ENCODE measurements at regions not wholly inside any gene's neighbourhood (a gene's known extent, or its start where the extent isn't known, plus 50 kb on each side); places are given as distances from the start of the nearest gene placed in this dataset.

DNA sequence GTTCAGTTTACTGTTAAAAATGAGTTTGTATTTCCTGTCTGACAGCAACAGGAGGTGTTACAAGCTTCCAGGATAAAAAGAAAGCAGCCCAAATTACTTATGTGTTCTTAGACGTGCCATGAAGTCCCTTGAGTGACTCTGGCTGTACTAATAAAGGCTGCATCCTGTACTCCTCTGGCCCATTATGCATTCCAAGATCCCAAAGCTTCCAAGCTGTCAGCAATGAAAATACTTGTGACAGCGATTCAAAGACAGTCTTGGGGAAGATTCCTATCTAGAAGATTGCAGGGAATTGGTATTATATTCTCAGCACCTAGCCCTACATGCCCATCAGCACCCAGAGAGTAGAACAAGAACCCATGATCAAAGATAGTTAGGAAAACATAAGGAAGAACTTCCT lies 281.6 kb upstream of the TRPC7 start:
- H3K4me3 Mint-ChIP-seq (ENCODE audit: unreplicated experiment), result no peak overlapping the region
- peaks cover 5% of the 10 kb centered on the region for H3K9me3 Mint-ChIP-seq (ENCODE audit: unreplicated experiment)
- DNase-seq (ENCODE audit: extremely low spot score, unreplicated experiment), result no peak
- no peaks in the 10 kb centered on the region for H3K36me3 Mint-ChIP-seq (ENCODE audit: unreplicated experiment)
- TF ChIP-seq, protein P1, sequence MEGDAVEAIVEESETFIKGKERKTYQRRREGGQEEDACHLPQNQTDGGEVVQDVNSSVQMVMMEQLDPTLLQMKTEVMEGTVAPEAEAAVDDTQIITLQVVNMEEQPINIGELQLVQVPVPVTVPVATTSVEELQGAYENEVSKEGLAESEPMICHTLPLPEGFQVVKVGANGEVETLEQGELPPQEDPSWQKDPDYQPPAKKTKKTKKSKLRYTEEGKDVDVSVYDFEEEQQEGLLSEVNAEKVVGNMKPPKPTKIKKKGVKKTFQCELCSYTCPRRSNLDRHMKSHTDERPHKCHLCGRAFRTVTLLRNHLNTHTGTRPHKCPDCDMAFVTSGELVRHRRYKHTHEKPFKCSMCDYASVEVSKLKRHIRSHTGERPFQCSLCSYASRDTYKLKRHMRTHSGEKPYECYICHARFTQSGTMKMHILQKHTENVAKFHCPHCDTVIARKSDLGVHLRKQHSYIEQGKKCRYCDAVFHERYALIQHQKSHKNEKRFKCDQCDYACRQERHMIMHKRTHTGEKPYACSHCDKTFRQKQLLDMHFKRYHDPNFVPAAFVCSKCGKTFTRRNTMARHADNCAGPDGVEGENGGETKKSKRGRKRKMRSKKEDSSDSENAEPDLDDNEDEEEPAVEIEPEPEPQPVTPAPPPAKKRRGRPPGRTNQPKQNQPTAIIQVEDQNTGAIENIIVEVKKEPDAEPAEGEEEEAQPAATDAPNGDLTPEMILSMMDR (IDR thresholded peaks at IDR 0.05), result no peak
- H3K27me3 Mint-ChIP-seq (ENCODE audit: unreplicated experiment), result peaks cover 4% of the 10 kb centered on the region
- no peak overlapping the region for H3K27ac Mint-ChIP-seq (ENCODE audit: unreplicated experiment)
- H3K4me1 Mint-ChIP-seq (ENCODE audit: unreplicated experiment), result no peaks in the 10 kb centered on the region

DNA sequence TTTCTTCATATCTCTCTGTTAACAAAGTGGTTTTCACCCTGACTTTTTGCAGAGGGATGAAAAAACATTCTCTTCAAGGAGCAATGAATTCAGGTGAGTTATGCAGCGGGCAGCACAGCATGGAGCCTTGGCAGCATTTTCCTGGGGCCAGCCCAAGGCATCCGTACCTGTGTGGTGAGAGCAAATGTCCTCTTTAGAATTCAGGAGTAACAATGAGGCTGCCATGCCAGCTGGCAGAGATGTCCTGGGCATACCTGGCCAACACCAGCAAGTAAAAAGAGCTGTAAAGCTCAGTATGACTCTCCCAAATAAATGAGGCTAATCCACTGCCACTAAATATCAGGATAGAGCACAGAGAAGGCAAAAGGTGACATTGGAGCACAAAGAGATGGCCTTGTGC lies 277.6 kb upstream of the TRPC7 start:
- Mint-ChIP-seq H3K4me1 (ENCODE audit: unreplicated experiment) (no peaks in the 10 kb centered on the region), H3K27ac (ENCODE audit: unreplicated experiment) (no peak overlapping the region), H3K36me3 (ENCODE audit: unreplicated experiment) (no peaks in the 10 kb centered on the region), H3K27me3 (ENCODE audit: unreplicated experiment) (no peaks in the 10 kb centered on the region), H3K9me3 (ENCODE audit: unreplicated experiment) (no peaks in the 10 kb centered on the region), H3K4me3 (ENCODE audit: unreplicated experiment) (no peak overlapping the region)
- TF ChIP-seq, protein P1 (IDR thresholded peaks at IDR 0.05), result no peak
- no peak for DNase-seq (ENCODE audit: extremely low spot score, unreplicated experiment)

DNA sequence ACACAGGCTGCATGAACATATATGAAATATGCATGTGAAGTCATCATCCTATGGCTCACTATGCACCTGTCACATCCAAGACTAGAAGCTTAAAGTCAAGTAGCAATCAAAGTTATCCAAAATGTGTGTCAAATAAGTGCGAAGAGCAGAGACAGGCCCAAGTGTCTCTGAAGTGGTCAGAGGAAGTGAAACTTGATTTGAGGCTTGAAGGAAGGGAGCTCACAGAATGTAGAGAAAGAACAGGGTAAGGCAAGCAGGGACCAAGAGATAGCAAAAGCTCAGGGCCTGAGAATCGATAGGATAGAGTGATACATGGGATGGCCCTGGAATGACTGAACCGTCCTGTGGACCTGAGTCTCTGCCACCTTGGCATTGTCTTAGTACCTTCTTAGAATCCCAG lies 274.3 kb upstream of the TRPC7 start:
- TF ChIP-seq, protein P1 (IDR thresholded peaks at IDR 0.05), result no peak
- DNase-seq (ENCODE audit: extremely low spot score, unreplicated experiment), result no peak
- H3K27me3 Mint-ChIP-seq (ENCODE audit: unreplicated experiment), result peaks cover 7% of the 10 kb centered on the region
- no peaks in the 10 kb centered on the region for H3K9me3 Mint-ChIP-seq (ENCODE audit: unreplicated experiment)
- H3K27ac Mint-ChIP-seq (ENCODE audit: unreplicated experiment), result no peak overlapping the region
- no peak overlapping the region for H3K4me3 Mint-ChIP-seq (ENCODE audit: unreplicated experiment)
- no peaks in the 10 kb centered on the region for H3K36me3 Mint-ChIP-seq (ENCODE audit: unreplicated experiment)
- H3K4me1 Mint-ChIP-seq (ENCODE audit: unreplicated experiment), result no peaks in the 10 kb centered on the region

DNA sequence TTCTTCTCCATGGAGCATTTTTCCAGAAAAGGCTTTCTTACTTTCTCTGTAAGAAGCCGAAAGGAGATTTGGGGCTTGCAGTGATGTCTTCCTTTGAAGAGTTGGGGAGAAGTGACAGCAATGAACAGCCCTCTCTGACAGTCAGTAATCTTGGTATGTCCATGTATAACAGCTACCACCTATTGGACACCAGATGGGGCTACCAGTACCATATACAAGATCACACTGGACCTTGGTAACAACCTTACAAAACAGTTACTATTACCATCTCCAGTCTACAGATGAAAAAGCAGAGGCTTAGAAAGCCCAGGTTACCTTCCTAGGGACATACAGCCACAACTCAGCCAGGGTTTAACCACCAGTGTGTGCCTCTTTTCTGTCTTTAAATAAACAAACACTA lies 272.7 kb upstream of the TRPC7 start:
- TF ChIP-seq, protein P1 (IDR thresholded peaks at IDR 0.05), result peak; percentile 34
- no peak for DNase-seq (ENCODE audit: extremely low spot score, unreplicated experiment)
- Mint-ChIP-seq H3K9me3 (ENCODE audit: unreplicated experiment) (no peaks in the 10 kb centered on the region), H3K36me3 (ENCODE audit: unreplicated experiment) (no peaks in the 10 kb centered on the region), H3K4me1 (ENCODE audit: unreplicated experiment) (no peaks in the 10 kb centered on the region), H3K27ac (ENCODE audit: unreplicated experiment) (no peak overlapping the region), H3K27me3 (ENCODE audit: unreplicated experiment) (peaks cover 10% of the 10 kb centered on the region), H3K4me3 (ENCODE audit: unreplicated experiment) (no peak overlapping the region)

DNA sequence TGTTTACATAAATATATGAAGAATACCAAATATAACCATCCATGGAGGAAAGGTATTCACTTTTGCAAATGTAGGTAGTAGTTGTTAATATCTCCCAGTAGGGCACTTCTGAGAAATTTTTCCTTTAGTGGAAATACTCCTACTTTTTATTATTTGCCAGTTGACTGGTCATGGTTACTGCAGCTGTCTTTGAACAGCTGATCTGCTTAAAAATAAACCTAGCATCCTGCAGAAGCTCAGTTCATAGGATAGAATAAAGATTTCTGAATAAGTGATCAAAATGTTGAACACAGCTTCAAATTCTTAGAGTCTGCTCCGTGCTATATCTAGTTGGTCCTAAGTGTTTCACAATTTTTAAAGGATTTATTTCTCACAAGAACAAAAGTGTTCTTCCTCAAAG lies 270.7 kb upstream of the TRPC7 start:
- no peaks in the 10 kb centered on the region for H3K4me1 Mint-ChIP-seq (ENCODE audit: unreplicated experiment)
- DNase-seq (ENCODE audit: extremely low spot score, unreplicated experiment), result no peak
- no peaks in the 10 kb centered on the region for H3K9me3 Mint-ChIP-seq (ENCODE audit: unreplicated experiment)
- H3K27me3 Mint-ChIP-seq (ENCODE audit: unreplicated experiment), result peaks cover 18% of the 10 kb centered on the region
- H3K27ac Mint-ChIP-seq (ENCODE audit: unreplicated experiment), result no peak overlapping the region
- no peaks in the 10 kb centered on the region for H3K36me3 Mint-ChIP-seq (ENCODE audit: unreplicated experiment)
- H3K4me3 Mint-ChIP-seq (ENCODE audit: unreplicated experiment), result no peak overlapping the region
- TF ChIP-seq, protein P1 (IDR thresholded peaks at IDR 0.05), result no peak

Data from osteocyte (in vitro differentiated cells).